GM13977 (cell line): ENCODE measurements at regions not wholly inside any gene's neighbourhood (a gene's known extent, or its start where the extent isn't known, plus 50 kb on each side); places are given as distances from the start of the nearest gene placed in this dataset.

Experiments used
- DNase-seq: peaks from one replicate; pipeline ENCODE4 v3.0.0; 2012; ENCODE audit warnings: low spot score
- in situ Hi-C: fragments of 300-500 bp; cut with MboI; formaldehyde crosslinking; loops from one replicate; pipeline ENCODE4 v1.12.0; 2022; ENCODE audit warnings: low sequenced_read_pairs, low pct_unique_long_range_greater_than_20kb, mixed read lengths, inconsistent platforms; ENCODE audit not compliant: unreplicated experiment
- TF ChIP-seq, protein P1 (sequence below): IDR thresholded peaks from 2 replicates; pipeline ENCODE4 v1.5.1; 2012; ENCODE audit warnings: mild to moderate bottlenecking, control low read depth; ENCODE audit not compliant: insufficient read depth; ENCODE audit errors: extremely low read depth, missing control alignments

GRCh38 chr10:78909221-78909620 is 159.5 kb upstream of the ZMIZ1 start:
- DNase-seq = no peak
- TF ChIP-seq, protein P1, sequence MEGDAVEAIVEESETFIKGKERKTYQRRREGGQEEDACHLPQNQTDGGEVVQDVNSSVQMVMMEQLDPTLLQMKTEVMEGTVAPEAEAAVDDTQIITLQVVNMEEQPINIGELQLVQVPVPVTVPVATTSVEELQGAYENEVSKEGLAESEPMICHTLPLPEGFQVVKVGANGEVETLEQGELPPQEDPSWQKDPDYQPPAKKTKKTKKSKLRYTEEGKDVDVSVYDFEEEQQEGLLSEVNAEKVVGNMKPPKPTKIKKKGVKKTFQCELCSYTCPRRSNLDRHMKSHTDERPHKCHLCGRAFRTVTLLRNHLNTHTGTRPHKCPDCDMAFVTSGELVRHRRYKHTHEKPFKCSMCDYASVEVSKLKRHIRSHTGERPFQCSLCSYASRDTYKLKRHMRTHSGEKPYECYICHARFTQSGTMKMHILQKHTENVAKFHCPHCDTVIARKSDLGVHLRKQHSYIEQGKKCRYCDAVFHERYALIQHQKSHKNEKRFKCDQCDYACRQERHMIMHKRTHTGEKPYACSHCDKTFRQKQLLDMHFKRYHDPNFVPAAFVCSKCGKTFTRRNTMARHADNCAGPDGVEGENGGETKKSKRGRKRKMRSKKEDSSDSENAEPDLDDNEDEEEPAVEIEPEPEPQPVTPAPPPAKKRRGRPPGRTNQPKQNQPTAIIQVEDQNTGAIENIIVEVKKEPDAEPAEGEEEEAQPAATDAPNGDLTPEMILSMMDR = no peak
- in situ Hi-C loops = no loop called here

DNA sequence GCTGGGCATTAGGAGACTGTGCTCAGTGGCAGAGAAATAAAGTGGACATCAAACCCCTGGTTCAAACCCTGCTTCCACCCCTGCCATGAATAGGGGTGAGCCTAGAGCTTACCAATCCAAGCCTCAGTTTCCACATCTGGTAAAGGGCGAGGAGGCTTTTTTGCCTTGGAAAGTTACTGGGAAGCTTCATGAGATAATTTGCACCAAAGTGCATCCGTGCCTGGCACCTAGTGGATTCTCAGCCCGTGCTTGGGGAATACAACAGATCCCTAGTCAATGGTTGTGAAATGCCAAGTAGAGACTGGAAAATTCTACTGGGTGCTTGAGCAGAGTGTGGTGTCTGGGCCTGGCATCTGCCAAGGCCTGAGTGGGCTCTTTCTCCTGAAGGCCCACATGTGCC is 158.7 kb upstream of the ZMIZ1 start:
- in situ Hi-C loops = no loop called here
- TF ChIP-seq, protein P1 = no peak
- no peak for DNase-seq

DNA sequence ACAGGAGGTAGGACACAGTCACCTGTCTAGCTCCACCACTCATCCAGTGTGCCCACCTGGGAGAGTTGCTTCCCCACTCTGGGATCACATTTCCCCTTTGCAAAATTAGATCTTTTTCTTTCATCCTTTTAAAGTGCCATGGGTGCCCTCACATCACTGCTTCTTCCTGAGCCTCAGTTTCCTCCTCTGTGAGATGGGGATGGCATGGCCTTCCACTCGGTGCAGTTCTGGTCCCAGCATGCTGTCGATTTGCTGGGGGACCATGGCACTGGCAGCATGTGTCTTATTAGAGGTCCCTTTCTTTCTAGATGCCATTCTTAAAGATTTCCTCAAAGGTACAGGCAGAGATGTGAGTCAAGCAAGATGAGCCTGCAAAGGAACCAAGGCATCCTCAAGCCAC is 158.3 kb upstream of the ZMIZ1 start:
- in situ Hi-C loops = no loop called here
- TF ChIP-seq, protein P1 = no peak
- no peak for DNase-seq

DNA sequence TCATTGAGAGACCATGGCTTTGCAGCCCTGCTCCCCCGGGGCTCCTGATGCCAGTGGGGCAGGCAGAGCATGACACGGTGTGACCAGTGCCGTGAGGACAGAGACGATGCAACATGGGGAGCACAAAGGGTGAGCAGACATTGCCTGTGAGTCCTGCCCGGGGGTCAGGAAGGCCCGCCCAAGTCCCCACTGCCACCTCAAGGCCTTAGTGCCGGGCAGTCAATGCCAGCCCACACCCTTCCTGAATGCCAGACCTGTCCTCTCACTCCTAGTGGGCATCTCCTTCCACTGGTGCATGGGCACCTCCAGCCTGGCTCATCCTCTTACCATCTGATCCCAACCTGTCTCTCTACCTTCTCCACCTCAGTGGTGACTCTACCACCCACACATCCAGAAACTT is 157.9 kb upstream of the ZMIZ1 start:
- DNase-seq = no peak
- TF ChIP-seq, protein P1 = no peak
- in situ Hi-C loops = no loop called here

GRCh38 chr10:78911533-78912340 is 157.0 kb upstream of the ZMIZ1 start:
- in situ Hi-C loops = no loop called here
- DNase-seq = no peak
- TF ChIP-seq, protein P1 = no peak

DNA sequence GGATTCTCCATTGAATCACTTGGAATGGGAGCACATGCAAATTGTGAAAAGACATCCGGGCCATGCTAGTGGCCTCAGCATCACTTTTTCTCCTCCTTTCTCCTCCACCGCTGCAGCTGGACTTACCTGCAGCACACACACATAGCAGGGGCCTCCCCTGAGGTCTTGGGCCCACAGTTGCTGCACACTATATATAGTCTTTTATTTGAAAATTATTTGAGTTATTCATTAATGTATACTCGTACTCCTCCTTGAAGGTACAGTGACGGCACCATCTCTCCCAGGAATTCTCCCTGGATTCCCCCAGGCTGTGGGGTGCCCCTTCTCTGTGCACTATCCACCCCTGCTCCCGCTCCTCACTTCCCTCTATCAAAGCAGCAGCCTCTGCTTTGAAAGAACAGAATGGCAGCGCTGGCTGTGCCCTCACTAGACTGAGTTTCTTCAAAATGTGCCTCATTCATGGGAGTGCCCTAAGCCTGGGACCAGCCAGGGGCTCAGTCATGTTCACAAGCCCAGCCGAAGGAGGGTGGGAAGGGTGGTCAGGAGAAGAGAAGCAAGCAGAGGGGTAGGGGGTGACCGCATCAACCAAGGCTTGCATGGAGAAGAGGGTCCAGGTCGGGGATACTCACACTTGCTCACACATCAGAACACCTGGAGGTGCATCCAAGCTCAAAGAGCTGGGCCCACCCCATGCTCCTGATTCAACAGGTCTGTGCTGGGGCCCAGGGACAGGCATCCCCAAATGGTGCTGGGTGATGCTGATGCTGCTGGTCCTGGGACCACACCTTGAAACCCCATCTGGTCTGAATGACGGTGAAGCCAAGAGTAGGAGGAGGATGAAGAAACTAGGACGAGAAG is 156.2 kb upstream of the ZMIZ1 start:
- in situ Hi-C loops = no loop called here
- DNase-seq = no peak
- TF ChIP-seq, protein P1 = no peak
